GM12892 (cell line): ENCODE measurements at regions not wholly inside any gene's neighbourhood (a gene's known extent, or its start where the extent isn't known, plus 50 kb on each side); places are given as distances from the start of the nearest gene placed in this dataset.

ENCODE experiments used
- POLR2A ChIP-seq: IDR thresholded peaks from 2 replicates; pipeline ENCODE4 v1.6.1; 2011; ENCODE audit warnings: low read depth, low read length, control low read depth
- POLR2AphosphoS5 ChIP-seq: IDR thresholded peaks from 2 replicates; pipeline ENCODE4 v1.6.1; 2011; ENCODE audit warnings: low read depth, low read length, control low read depth
- TAF1 ChIP-seq: IDR thresholded peaks from 2 replicates; pipeline ENCODE4 v1.6.1; 2011; ENCODE audit warnings: low read depth, mild to moderate bottlenecking, control low read depth, low read length, borderline replicate concordance

- no peak for TF ChIP-seq POLR2AphosphoS5
- no peak for TF ChIP-seq POLR2A
- TF ChIP-seq TAF1, result no peak
Measured at GRCh38 chr11:15875943-15876342, 480.4 kb downstream of the SOX6 start.
